ENCODE measurements at regions not wholly inside any gene's neighbourhood (a gene's known extent, or its start where the extent isn't known, plus 50 kb on each side); places are given as distances from the start of the nearest gene placed in this dataset.

DNA sequence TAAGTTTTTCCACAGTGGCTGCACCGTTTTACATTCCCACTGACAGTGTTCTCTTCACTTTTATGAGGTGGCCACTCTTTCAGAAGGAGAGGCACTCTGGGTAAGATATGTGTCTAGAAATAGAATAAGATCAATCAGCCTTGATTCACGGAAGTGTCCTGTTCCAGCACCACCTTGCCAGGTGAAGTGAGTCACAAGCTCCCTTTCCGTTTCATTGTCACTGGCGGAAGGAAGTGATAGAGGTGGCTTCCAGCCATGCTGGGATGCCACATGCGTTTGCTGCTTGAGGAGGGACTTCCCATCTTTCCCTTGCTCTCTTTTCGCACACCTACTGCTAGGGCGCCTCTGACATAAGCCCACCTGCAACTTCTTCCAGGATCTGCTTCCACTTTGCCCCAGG, 217.1 kb downstream of the PIK3R1 start:
- TF ChIP-seq, protein P1, sequence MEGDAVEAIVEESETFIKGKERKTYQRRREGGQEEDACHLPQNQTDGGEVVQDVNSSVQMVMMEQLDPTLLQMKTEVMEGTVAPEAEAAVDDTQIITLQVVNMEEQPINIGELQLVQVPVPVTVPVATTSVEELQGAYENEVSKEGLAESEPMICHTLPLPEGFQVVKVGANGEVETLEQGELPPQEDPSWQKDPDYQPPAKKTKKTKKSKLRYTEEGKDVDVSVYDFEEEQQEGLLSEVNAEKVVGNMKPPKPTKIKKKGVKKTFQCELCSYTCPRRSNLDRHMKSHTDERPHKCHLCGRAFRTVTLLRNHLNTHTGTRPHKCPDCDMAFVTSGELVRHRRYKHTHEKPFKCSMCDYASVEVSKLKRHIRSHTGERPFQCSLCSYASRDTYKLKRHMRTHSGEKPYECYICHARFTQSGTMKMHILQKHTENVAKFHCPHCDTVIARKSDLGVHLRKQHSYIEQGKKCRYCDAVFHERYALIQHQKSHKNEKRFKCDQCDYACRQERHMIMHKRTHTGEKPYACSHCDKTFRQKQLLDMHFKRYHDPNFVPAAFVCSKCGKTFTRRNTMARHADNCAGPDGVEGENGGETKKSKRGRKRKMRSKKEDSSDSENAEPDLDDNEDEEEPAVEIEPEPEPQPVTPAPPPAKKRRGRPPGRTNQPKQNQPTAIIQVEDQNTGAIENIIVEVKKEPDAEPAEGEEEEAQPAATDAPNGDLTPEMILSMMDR (IDR thresholded peaks at IDR 0.05), result no peak
- TF ChIP-seq ZFX (IDR thresholded peaks at IDR 0.05; ENCODE audit: borderline replicate concordance), result no peak
